NT2/D1 (cell line): ENCODE measurements at regions not wholly inside any gene's neighbourhood (a gene's known extent, or its start where the extent isn't known, plus 50 kb on each side); places are given as distances from the start of the nearest gene placed in this dataset.

ENCODE experiments used
- SUZ12 ChIP-seq: IDR thresholded peaks from 2 replicates; pipeline ENCODE4 v1.6.1; 2011; ENCODE audit not compliant: insufficient read length, insufficient read depth; ENCODE audit errors: extremely low read depth
- ZNF274 ChIP-seq: IDR thresholded peaks from 2 replicates; pipeline ENCODE4 v1.6.1; 2011; ENCODE audit warnings: mild to moderate bottlenecking, low read depth, low read length

DNA sequence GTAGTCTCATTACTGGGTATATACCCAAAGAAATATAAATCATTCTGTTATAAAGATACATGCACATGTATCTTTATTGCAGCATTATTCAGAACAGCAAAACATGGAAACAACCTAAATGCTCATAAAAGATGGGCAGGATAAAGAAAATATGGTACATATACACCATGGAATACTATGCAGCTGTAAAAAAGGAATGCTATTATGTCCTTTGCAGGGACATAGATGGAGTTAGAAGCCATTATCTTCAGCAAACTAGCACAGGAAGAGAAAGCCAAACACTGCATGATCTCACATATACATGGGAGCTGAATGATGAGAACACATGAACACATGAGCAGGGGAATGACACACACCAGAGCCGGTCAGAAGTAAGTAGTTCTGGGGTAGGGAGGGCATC, 297.4 kb upstream of the GLI3 start:
- TF ChIP-seq ZNF274 (no peak), SUZ12 (no peak)
